ENCODE measurements at regions not wholly inside any gene's neighbourhood (a gene's known extent, or its start where the extent isn't known, plus 50 kb on each side); places are given as distances from the start of the nearest gene placed in this dataset.

- POLR2A ChIA-PET: no interaction called here
- TF ChIP-seq ELK4 (IDR thresholded peaks at IDR 0.05; ENCODE audit: borderline replicate concordance, low read depth, low read length) (no peak), TRIM28 (IDR thresholded peaks at IDR 0.05; ENCODE audit: borderline replicate concordance, low read length) (0 out of 2 replicates have a peak, but pooled peaks have one; percentile 12)
- CTCF ChIA-PET: interaction anchor here (1.0 to 2.2 kb wide), 4 partner anchors 15 to 79 kb away, joined by 3 to 7 read pairs (median 4); no protein-coding TSS in a partner anchor
- H3K36me3 ChIP-seq (ENCODE audit: control insufficient read depth in 2 of 2, insufficient read depth in 1 of 2, low read length in 2 of 2): no peaks in the 10 kb centered on the region
- no peaks in the 10 kb centered on the region for H3K4me1 ChIP-seq (ENCODE audit: control insufficient read depth, insufficient read depth, low read length)
- no peak overlapping the region for H3K27ac ChIP-seq (ENCODE audit: extremely low read depth, low read depth, low read length)
- H3K9me3 ChIP-seq (ENCODE audit: control insufficient read depth, insufficient read depth, low read depth, low read length): no peaks in the 10 kb centered on the region
- no peak overlapping the region for H3K4me3 ChIP-seq (ENCODE audit: low read depth, low read length)
These were observed 59.4 kb upstream of the ECE1 start for GRCh38 chr1:21349693-21350092.

- TF ChIP-seq ZNF324 (tag by site-specific recombination; IDR thresholded peaks at IDR 0.05): no peak
- TF ChIP-seq ZFP3 (tag by site-specific recombination; IDR thresholded peaks at IDR 0.05; ENCODE audit: low read depth): peak; percentile 92
- H3K36me3 ChIP-seq (ENCODE audit: control insufficient read depth in 2 of 2, insufficient read depth in 1 of 2, low read length in 2 of 2): no peaks in the 10 kb centered on the region
- no peaks in the 10 kb centered on the region for H3K9me3 ChIP-seq (ENCODE audit: control insufficient read depth, insufficient read depth, low read depth, low read length)
- peaks cover 6% of the 10 kb centered on the region; the same call in 1 of the 2 replicates for H3K4me1 ChIP-seq (ENCODE audit: control insufficient read depth, insufficient read depth, low read length)
- CTCF ChIA-PET: interaction anchor here (0.9 to 1.6 kb wide), 3 partner anchors 21 to 92 kb away, joined by 3 to 9 read pairs (median 4); no protein-coding TSS in a partner anchor
- POLR2A ChIA-PET: no interaction called here
- H3K27ac ChIP-seq (ENCODE audit: extremely low read depth, low read depth, low read length): no peak overlapping the region
- no peak overlapping the region for H3K4me3 ChIP-seq (ENCODE audit: low read depth, low read length)
These were observed 56.9 kb upstream of the ECE1 start for GRCh38 chr1:21347072-21347581.

- Histone ChIP-seq H3K27ac (ENCODE audit: extremely low read depth, low read depth, low read length) (no peak overlapping the region; the same call in 1 of the 2 replicates), H3K4me1 (ENCODE audit: control insufficient read depth, insufficient read depth, low read length) (peaks cover 6% of the 10 kb centered on the region; the same call in 1 of the 2 replicates), H3K9me3 (ENCODE audit: control insufficient read depth, insufficient read depth, low read depth, low read length) (no peaks in the 10 kb centered on the region), H3K4me3 (ENCODE audit: low read depth, low read length) (peak overlapping the region; percentile 74), H3K36me3 (ENCODE audit: control insufficient read depth in 2 of 2, insufficient read depth in 1 of 2, low read length in 2 of 2) (no peaks in the 10 kb centered on the region)
- ChIA-PET CTCF (no interaction called here), POLR2A (interaction anchor here (1.0 kb wide), 1 partner anchor 27 kb away, joined by 4 read pairs; no protein-coding TSS in a partner anchor)
- TF ChIP-seq ZBTB48 (tag by site-specific recombination; IDR thresholded peaks at IDR 0.05) (peak; percentile 9; the same call in 1 of the 2 replicates), ZNF704 (tag by site-specific recombination; IDR thresholded peaks at IDR 0.05) (no peak), INSM2 (tag by site-specific recombination; IDR thresholded peaks at IDR 0.05) (0 out of 2 replicates have a peak, but pooled peaks have one; percentile 43)
These were observed 56.3 kb upstream of the ECE1 start for GRCh38 chr1:21346365-21347071.

- CTCF ChIA-PET: interaction anchor here (0.7 to 2.2 kb wide), 6 partner anchors 11 to 90 kb away, joined by 3 to 8 read pairs (median 4); no protein-coding TSS in a partner anchor
- Histone ChIP-seq H3K4me3 (ENCODE audit: low read depth, low read length) (peak overlapping the region; percentile 66), H3K4me1 (ENCODE audit: control insufficient read depth, insufficient read depth, low read length) (peaks cover 9% of the 10 kb centered on the region), H3K36me3 (ENCODE audit: control insufficient read depth in 2 of 2, insufficient read depth in 1 of 2, low read length in 2 of 2) (no peaks in the 10 kb centered on the region), H3K9me3 (ENCODE audit: control insufficient read depth, insufficient read depth, low read depth, low read length) (no peaks in the 10 kb centered on the region), H3K27ac (ENCODE audit: extremely low read depth, low read depth, low read length) (peak overlapping the region; percentile 74; the same call in 1 of the 2 replicates)
- POLR2A ChIA-PET: interaction anchor here (0.6 to 1.9 kb wide), 17 partner anchors 10 to 680 kb away, joined by 3 to 16 read pairs (median 3); no protein-coding TSS in a partner anchor
- TF ChIP-seq ZNF747 (tag by site-specific recombination; IDR thresholded peaks at IDR 0.05) (no peak), ZNF37A (tag by site-specific recombination; IDR thresholded peaks at IDR 0.05) (no peak), PRDM1 (tag by site-specific recombination; IDR thresholded peaks at IDR 0.05) (no peak), ZNF132 (tag by site-specific recombination; IDR thresholded peaks at IDR 0.05; ENCODE audit: borderline replicate concordance) (no peak), ZNF629 (tag by site-specific recombination; IDR thresholded peaks at IDR 0.05) (no peak), ZNF626 (tag by site-specific recombination; IDR thresholded peaks at IDR 0.05) (no peak), KLF17 (tag by site-specific recombination; IDR thresholded peaks at IDR 0.05) (0 out of 2 replicates have a peak, but pooled peaks have one; percentile 20), ZNF776 (tag by site-specific recombination; IDR thresholded peaks at IDR 0.05; ENCODE audit: borderline replicate concordance) (no peak), ZNF596 (tag by site-specific recombination; IDR thresholded peaks at IDR 0.05) (no peak), ZNF561 (tag by site-specific recombination; IDR thresholded peaks at IDR 0.05; ENCODE audit: borderline replicate concordance) (no peak), ZNF239 (tag by site-specific recombination; IDR thresholded peaks at IDR 0.05) (no peak)
These were observed 54.6 kb upstream of the ECE1 start for GRCh38 chr1:21344750-21345443.

Measured in HEK293 (cell line).